Upper lobe of right lung (tissue), 1 donor: ENCODE measurements at regions not wholly inside any gene's neighbourhood (a gene's known extent, or its start where the extent isn't known, plus 50 kb on each side); places are given as distances from the start of the nearest gene placed in this dataset.

ENCODE experiments used
- ATAC-seq: fragments of 200-7000 bp; cut with Tn5 transposase; one replicate; pipeline ENCODE4 v1.9.1; 2020; ENCODE audit warnings: mild to moderate bottlenecking, moderate library complexity
- DNase-seq: peaks from one replicate; pipeline ENCODE4 v3.0.0-alpha.2; 2020
- H3K27ac ChIP-seq: fragments of 200-600 bp; one replicate; pipeline ENCODE4 v1.8.0; 2022
- H3K27me3 ChIP-seq: fragments of 200-600 bp; one replicate; pipeline ENCODE4 v1.8.0; 2022; ENCODE audit warnings: mild to moderate bottlenecking
- H3K36me3 ChIP-seq: fragments of 200-600 bp; one replicate; pipeline ENCODE4 v1.8.0; 2022
- H3K4me1 ChIP-seq: fragments of 200-600 bp; one replicate; pipeline ENCODE4 v1.8.0; 2022
- H3K4me3 ChIP-seq: fragments of 200-600 bp; one replicate; pipeline ENCODE4 v1.8.0; 2022; ENCODE audit warnings: mild to moderate bottlenecking
- H3K9me3 ChIP-seq: fragments of 200-600 bp; one replicate; pipeline ENCODE4 v1.8.0; 2022
- intact Hi-C: fragments of 100-400 bp; cut with DNase I; formaldehyde crosslinking; loops from one replicate; pipeline ENCODE4 v1.11.0; 2022
- TF ChIP-seq, protein P1 (sequence below): fragments of 200-600 bp; IDR thresholded peaks from one replicate; pipeline ENCODE4 v1.8.0; 2022; ENCODE audit warnings: antibody characterized with exemption
- donor health status: DM: no; HTN: yes; CAD: no; lungs with severe emphysema.

DNA sequence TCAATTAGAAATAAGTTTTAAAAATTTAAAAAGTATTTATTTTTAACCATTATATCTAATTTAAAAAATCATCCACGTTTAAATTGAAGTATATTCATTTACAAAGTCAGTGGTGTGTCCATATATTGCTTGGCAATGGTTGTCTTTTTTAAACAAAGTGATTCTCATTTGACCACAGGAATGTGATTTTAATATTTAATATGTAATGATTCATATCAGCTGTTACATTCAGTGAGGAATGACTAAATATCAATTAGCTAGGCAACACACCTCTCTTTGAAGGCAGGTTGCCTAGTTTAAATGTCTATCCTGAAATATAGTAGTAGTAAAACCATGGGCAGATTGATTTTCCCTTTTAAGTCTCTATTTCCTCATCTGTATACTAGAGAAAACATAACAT, 392.2 kb upstream of the CCDC179 start:
- Histone ChIP-seq H3K27me3 (no peaks in the 10 kb centered on the region), H3K9me3 (no peaks in the 10 kb centered on the region), H3K4me3 (no peak overlapping the region), H3K4me1 (no peaks in the 10 kb centered on the region), H3K36me3 (no peaks in the 10 kb centered on the region), H3K27ac (no peak overlapping the region)
- intact Hi-C loops: no loop called here
- no peak for DNase-seq
- ATAC-seq: no peak
- TF ChIP-seq, protein P1, sequence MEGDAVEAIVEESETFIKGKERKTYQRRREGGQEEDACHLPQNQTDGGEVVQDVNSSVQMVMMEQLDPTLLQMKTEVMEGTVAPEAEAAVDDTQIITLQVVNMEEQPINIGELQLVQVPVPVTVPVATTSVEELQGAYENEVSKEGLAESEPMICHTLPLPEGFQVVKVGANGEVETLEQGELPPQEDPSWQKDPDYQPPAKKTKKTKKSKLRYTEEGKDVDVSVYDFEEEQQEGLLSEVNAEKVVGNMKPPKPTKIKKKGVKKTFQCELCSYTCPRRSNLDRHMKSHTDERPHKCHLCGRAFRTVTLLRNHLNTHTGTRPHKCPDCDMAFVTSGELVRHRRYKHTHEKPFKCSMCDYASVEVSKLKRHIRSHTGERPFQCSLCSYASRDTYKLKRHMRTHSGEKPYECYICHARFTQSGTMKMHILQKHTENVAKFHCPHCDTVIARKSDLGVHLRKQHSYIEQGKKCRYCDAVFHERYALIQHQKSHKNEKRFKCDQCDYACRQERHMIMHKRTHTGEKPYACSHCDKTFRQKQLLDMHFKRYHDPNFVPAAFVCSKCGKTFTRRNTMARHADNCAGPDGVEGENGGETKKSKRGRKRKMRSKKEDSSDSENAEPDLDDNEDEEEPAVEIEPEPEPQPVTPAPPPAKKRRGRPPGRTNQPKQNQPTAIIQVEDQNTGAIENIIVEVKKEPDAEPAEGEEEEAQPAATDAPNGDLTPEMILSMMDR: no peak

DNA sequence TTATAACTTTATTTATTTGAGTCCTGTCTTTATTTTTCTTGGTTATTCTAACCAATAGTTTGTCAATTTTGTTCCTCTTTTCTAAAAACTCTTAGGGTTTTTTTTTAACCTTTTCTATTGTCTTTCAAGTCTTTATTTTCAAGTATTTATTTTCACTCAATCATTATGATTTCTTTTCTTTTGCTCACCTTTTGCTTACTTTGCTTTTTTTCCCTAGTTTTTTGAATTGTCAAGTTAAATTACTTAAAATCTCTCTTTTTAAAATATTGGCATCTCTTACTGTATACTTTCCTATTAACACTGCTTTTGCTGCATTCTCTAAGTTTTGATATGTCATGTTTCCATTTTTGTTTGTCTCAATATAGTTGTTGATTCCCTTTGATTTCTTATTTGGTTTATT, 396.8 kb upstream of the CCDC179 start:
- Histone ChIP-seq H3K27me3 (no peaks in the 10 kb centered on the region), H3K9me3 (no peaks in the 10 kb centered on the region), H3K4me3 (no peak overlapping the region), H3K4me1 (no peaks in the 10 kb centered on the region), H3K27ac (no peak overlapping the region), H3K36me3 (no peaks in the 10 kb centered on the region)
- intact Hi-C loops: no loop called here
- TF ChIP-seq, protein P1: no peak
- no peak for ATAC-seq
- no peak for DNase-seq

DNA sequence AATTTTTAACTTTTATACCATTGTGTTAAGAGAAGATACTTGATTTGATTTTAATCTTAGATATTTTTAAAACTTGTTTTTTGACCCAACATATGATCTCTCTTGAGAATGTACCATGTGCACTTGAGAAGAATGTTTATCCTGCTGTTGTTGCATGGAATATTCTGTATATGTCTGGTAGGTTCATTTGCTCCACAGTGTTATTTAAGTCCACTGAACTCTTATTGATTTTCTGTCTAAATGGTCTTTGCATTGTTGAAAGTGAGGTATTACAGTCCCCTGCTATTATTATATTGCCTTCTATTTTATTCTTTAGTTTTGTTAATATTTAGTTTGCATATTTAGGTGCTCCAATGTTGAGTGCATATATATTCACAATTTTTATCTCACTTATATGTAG, 397.3 kb upstream of the CCDC179 start:
- Histone ChIP-seq H3K36me3 (no peaks in the 10 kb centered on the region), H3K4me1 (no peaks in the 10 kb centered on the region), H3K27me3 (no peaks in the 10 kb centered on the region), H3K4me3 (no peak overlapping the region), H3K9me3 (no peaks in the 10 kb centered on the region), H3K27ac (no peak overlapping the region)
- no peak for DNase-seq
- no peak for ATAC-seq
- intact Hi-C loops: no loop called here
- TF ChIP-seq, protein P1: no peak

DNA sequence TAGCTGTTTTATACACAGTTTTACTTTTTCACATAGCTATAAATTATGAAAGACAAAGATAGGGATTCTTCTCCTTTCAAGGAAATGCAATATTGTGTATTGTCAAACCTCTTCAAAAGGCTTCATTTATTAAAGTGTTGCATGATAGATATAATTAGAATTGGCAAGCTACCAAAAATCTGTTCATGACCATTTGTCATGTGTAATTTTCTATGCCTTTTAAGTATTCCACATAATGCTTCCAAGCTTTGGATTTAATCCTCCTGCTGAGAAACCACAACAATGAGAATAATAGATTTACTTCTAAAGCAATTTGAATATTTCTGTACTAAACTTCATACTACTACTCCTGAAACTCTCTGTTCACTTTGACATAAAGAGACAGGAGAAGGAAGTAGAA, 403.2 kb upstream of the CCDC179 start:
- H3K27ac ChIP-seq: no peak overlapping the region
- no peaks in the 10 kb centered on the region for H3K9me3 ChIP-seq
- H3K27me3 ChIP-seq: no peaks in the 10 kb centered on the region
- TF ChIP-seq, protein P1: no peak
- no peak for ATAC-seq
- intact Hi-C loops: no loop called here
- H3K36me3 ChIP-seq: no peaks in the 10 kb centered on the region
- DNase-seq: no peak
- H3K4me1 ChIP-seq: no peaks in the 10 kb centered on the region
- no peak overlapping the region for H3K4me3 ChIP-seq

DNA sequence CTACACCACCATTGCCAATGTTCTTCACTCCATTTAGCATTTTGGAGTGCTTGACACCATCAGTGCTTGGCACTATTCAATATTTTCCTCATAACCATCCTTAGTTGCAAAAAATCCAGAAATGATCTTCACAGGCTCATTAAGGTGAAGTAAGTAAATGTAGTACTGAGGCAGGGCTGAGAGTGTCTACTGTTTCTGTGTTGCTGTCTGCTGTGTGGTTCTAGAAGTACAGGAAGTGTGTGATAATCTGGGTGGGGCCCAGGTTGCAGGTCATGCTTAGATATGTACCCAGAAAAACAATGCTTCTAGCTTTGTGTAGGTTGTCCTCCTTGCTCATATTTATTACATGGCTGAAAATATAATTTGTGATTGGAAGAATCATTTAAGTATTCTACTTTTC, 411.8 kb upstream of the CCDC179 start:
- intact Hi-C loops: no loop called here
- Histone ChIP-seq H3K27ac (no peak overlapping the region), H3K4me1 (no peaks in the 10 kb centered on the region), H3K27me3 (no peaks in the 10 kb centered on the region), H3K36me3 (no peaks in the 10 kb centered on the region), H3K4me3 (no peak overlapping the region), H3K9me3 (no peaks in the 10 kb centered on the region)
- ATAC-seq: no peak
- TF ChIP-seq, protein P1: no peak
- no peak for DNase-seq

DNA sequence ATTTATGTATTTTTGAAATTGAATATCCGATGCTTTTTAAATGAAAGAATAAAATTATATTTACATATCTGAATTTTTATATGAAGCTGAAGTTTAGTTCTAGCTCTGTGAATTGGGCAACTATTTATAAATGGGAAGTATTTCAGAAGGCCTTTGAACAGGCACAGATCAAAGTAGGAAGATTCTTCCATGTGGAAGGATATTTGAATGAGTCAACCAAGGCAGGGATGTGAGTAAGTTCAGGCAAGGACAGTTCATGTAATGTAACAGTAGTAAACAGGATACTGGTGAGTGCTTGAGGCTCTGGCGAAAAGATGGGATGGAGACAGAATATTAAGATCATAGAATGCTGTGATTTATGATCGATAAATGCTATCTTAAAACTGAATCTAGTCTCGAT, 417.8 kb upstream of the CCDC179 start:
- ATAC-seq: no peak

More for the DNA sequence above, 417.8 kb upstream of the CCDC179 start:
- no peak for DNase-seq
- H3K27me3 ChIP-seq: no peaks in the 10 kb centered on the region
- TF ChIP-seq, protein P1: no peak
- H3K9me3 ChIP-seq: no peaks in the 10 kb centered on the region
- intact Hi-C loops: no loop called here
- H3K27ac ChIP-seq: no peak overlapping the region
- no peaks in the 10 kb centered on the region for H3K36me3 ChIP-seq
- no peak overlapping the region for H3K4me3 ChIP-seq
- H3K4me1 ChIP-seq: no peaks in the 10 kb centered on the region
